Ishikawa (cell line): ENCODE measurements at regions not wholly inside any gene's neighbourhood (a gene's known extent, or its start where the extent isn't known, plus 50 kb on each side); places are given as distances from the start of the nearest gene placed in this dataset.

Source experiments
- EGR1 ChIP-seq: IDR thresholded peaks from 2 replicates; pipeline ENCODE4 v1.6.1; 2012
- EP300 ChIP-seq: IDR thresholded peaks from 2 replicates; pipeline ENCODE4 v1.6.1; 2012; ENCODE audit warnings: borderline replicate concordance
- FOXM1 ChIP-seq: IDR thresholded peaks from 2 replicates; pipeline ENCODE4 v1.6.1; 2012; ENCODE audit warnings: low read depth, borderline replicate concordance
- NFIC ChIP-seq: IDR thresholded peaks from 2 replicates; pipeline ENCODE4 v1.6.1; 2012
- RAD21 ChIP-seq: IDR thresholded peaks from 2 replicates; pipeline ENCODE4 v1.6.1; 2012; ENCODE audit warnings: low read depth
- TAF1 ChIP-seq: IDR thresholded peaks from 2 replicates; pipeline ENCODE4 v1.6.1; 2012; ENCODE audit warnings: low read depth, mild to moderate bottlenecking
- TCF12 ChIP-seq: IDR thresholded peaks from 2 replicates; pipeline ENCODE4 v1.6.1; 2012; ENCODE audit warnings: low read depth
- TEAD4 ChIP-seq: IDR thresholded peaks from 2 replicates; pipeline ENCODE4 v1.6.1; 2012
- YY1 ChIP-seq: IDR thresholded peaks from 2 replicates; pipeline ENCODE4 v1.6.1; 2012; ENCODE audit warnings: low read depth
- TF ChIP-seq, protein P1 (sequence below): IDR thresholded peaks from 2 replicates; pipeline ENCODE4 v1.6.1; 2012
- TF ChIP-seq, protein P2 (sequence below): IDR thresholded peaks from 2 replicates; pipeline ENCODE4 v1.6.1; 2012
- TF ChIP-seq, protein P3 (sequence below): IDR thresholded peaks from 2 replicates; pipeline ENCODE4 v1.6.1; 2012; ENCODE audit warnings: low read depth, mild to moderate bottlenecking

DNA sequence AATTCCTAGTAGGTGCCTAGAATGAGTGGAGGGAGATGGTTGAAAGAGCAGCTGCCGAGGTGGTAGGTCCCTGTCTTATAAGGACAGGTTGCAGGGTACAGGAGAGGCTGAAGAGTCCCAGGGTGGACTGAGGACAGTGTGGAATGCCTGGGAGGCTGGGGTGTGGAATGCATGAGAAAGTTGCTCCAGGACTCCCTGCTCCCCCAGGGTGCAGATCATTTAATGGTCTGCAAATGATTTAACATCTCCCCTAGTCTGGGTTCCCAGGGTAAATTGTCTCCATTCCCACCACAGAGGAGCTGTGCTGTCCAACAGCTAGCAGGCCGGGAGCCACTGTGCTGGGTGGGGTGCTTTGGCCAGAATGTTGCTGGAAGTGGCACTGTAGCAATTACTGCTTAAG is 76.0 kb downstream of the CD83 start:
- no peak for TF ChIP-seq NFIC
- TF ChIP-seq TEAD4, result no peak
- TF ChIP-seq, protein P1, sequence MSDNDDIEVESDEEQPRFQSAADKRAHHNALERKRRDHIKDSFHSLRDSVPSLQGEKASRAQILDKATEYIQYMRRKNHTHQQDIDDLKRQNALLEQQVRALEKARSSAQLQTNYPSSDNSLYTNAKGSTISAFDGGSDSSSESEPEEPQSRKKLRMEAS, result no peak
- TF ChIP-seq YY1, result no peak
- TF ChIP-seq TCF12, result no peak
- no peak for TF ChIP-seq EP300
- no peak for TF ChIP-seq TAF1
- TF ChIP-seq RAD21, result no peak
- no peak for TF ChIP-seq FOXM1
- TF ChIP-seq, protein P2, sequence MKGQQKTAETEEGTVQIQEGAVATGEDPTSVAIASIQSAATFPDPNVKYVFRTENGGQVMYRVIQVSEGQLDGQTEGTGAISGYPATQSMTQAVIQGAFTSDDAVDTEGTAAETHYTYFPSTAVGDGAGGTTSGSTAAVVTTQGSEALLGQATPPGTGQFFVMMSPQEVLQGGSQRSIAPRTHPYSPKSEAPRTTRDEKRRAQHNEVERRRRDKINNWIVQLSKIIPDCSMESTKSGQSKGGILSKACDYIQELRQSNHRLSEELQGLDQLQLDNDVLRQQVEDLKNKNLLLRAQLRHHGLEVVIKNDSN, result no peak
- TF ChIP-seq EGR1, result no peak
- TF ChIP-seq, protein P3, sequence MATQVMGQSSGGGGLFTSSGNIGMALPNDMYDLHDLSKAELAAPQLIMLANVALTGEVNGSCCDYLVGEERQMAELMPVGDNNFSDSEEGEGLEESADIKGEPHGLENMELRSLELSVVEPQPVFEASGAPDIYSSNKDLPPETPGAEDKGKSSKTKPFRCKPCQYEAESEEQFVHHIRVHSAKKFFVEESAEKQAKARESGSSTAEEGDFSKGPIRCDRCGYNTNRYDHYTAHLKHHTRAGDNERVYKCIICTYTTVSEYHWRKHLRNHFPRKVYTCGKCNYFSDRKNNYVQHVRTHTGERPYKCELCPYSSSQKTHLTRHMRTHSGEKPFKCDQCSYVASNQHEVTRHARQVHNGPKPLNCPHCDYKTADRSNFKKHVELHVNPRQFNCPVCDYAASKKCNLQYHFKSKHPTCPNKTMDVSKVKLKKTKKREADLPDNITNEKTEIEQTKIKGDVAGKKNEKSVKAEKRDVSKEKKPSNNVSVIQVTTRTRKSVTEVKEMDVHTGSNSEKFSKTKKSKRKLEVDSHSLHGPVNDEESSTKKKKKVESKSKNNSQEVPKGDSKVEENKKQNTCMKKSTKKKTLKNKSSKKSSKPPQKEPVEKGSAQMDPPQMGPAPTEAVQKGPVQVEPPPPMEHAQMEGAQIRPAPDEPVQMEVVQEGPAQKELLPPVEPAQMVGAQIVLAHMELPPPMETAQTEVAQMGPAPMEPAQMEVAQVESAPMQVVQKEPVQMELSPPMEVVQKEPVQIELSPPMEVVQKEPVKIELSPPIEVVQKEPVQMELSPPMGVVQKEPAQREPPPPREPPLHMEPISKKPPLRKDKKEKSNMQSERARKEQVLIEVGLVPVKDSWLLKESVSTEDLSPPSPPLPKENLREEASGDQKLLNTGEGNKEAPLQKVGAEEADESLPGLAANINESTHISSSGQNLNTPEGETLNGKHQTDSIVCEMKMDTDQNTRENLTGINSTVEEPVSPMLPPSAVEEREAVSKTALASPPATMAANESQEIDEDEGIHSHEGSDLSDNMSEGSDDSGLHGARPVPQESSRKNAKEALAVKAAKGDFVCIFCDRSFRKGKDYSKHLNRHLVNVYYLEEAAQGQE, result no peak
